K562 (cell line): ENCODE measurements at regions not wholly inside any gene's neighbourhood (a gene's known extent, or its start where the extent isn't known, plus 50 kb on each side); places are given as distances from the start of the nearest gene placed in this dataset.

Experiments used
- ARHGAP35 ChIP-seq: fragments of 450-650 bp; IDR thresholded peaks from 2 replicates; pipeline ENCODE4 v1.6.1; 2018; ENCODE audit not compliant: partially characterized antibody
- CREB5 ChIP-seq: fragments of 250-450 bp; sonication (Bioruptor Pico); IDR thresholded peaks from 2 replicates; pipeline ENCODE4 v1.5.0; 2020; ENCODE audit warnings: mild to moderate bottlenecking
- CUX1 ChIP-seq: fragments of 200-800 bp; sonication (Bioruptor generic); IDR thresholded peaks from 2 replicates; pipeline ENCODE4 v1.6.1; 2016; ENCODE audit warnings: missing genetic modification characterization, missing compliant biosample characterization
- DNMT1 ChIP-seq: fragments of 450-650 bp; IDR thresholded peaks from 2 replicates; pipeline ENCODE4 v1.6.1; 2016; ENCODE audit warnings: antibody characterized with exemption, mild to moderate bottlenecking
- KLF13 ChIP-seq: fragments of 450-650 bp; IDR thresholded peaks from 2 replicates; pipeline ENCODE4 v1.6.1; 2016; ENCODE audit warnings: missing genetic modification characterization, low read depth, mild to moderate bottlenecking, missing compliant biosample characterization, moderate library complexity, borderline replicate concordance
- MAFK ChIP-seq: IDR thresholded peaks from 2 replicates; pipeline ENCODE4 v1.6.1; 2011; ENCODE audit warnings: low read length, improper control_type of control experiment
- NR0B1 ChIP-seq: fragments of 450-650 bp; IDR thresholded peaks from one replicate; pipeline ENCODE4 v1.6.1; 2018; ENCODE audit warnings: mild to moderate bottlenecking, moderate library complexity; ENCODE audit not compliant: partially characterized antibody
- PHF20 ChIP-seq: fragments of 450-650 bp; IDR thresholded peaks from 2 replicates; pipeline ENCODE4 v1.6.1; 2018; ENCODE audit not compliant: partially characterized antibody
- RAD51 ChIP-seq: fragments of 450-650 bp; IDR thresholded peaks from 2 replicates; pipeline ENCODE4 v1.7.1; 2016; ENCODE audit warnings: low read depth, mild to moderate bottlenecking, borderline replicate concordance
- RBM25 ChIP-seq: fragments of 200-400 bp; formaldehyde crosslinking; IDR thresholded peaks from 2 replicates; pipeline ENCODE4 v1.6.1; 2018; ENCODE audit warnings: low read length, low read depth, moderate library complexity; ENCODE audit not compliant: severe bottlenecking
- RNF219 ChIP-seq: fragments of 250-450 bp; sonication (Bioruptor Pico); IDR thresholded peaks from 2 replicates; pipeline ENCODE4 v1.5.0; 2022; ENCODE audit warnings: mild to moderate bottlenecking
- SP2 ChIP-seq: IDR thresholded peaks from 2 replicates; pipeline ENCODE4 v1.6.1; 2011; ENCODE audit warnings: mild to moderate bottlenecking, low read depth, low read length, moderate library complexity; ENCODE audit not compliant: poor library complexity, severe bottlenecking; ENCODE audit errors: extremely low read depth
- TF ChIP-seq, protein P1 (sequence below), 2 experiments: IDR thresholded peaks in 1 of 2; conservative IDR thresholded peaks in 1 of 2; 2 replicates each; pipeline ENCODE4 v1.6.1; 2016; ENCODE audit warnings: low read depth in 2 of 2, mild to moderate bottlenecking in 1 of 2, missing compliant biosample characterization in 1 of 2, missing genetic modification characterization in 1 of 2, moderate library complexity in 1 of 2

DNA sequence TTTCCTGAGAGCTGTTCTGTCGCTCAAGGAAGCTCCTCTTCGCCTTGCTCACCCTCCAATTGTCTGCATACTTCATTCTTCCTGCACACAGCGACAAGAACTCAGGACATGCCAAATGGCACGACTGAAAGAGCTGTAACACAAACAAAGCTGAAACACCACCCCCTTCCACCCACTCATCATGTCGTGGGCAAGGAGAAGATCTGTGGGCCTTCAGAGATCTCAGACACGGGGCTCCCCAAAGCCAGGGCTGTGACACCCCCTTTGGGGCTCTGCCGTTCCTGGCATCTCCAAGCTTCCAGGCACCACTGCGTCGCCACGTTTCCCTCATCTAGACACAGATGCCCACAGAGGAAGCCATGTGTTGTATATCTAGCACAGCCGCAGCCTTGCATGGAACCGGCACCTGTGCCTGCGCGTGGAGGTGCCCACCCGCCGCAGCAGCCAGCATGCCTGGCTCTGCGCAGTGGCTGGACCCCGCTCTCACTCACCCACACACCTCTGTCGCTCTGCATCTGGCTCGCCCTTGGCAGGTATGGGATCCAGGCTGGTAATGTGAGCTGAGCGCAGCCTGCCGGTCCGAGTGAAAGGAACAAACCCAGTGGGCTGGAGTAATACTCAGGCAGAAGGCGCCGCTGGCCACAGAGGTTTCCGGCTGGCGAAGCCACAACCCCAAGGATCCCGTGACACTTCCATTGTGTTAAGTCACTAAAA, 676.4 kb upstream of the INTU start (continued):
- no peak for TF ChIP-seq RNF219 (CRISPR knock-in tag)
- TF ChIP-seq PHF20: no peak
- no peak for TF ChIP-seq NR0B1
- no peak for TF ChIP-seq ARHGAP35
- TF ChIP-seq, protein P1, sequence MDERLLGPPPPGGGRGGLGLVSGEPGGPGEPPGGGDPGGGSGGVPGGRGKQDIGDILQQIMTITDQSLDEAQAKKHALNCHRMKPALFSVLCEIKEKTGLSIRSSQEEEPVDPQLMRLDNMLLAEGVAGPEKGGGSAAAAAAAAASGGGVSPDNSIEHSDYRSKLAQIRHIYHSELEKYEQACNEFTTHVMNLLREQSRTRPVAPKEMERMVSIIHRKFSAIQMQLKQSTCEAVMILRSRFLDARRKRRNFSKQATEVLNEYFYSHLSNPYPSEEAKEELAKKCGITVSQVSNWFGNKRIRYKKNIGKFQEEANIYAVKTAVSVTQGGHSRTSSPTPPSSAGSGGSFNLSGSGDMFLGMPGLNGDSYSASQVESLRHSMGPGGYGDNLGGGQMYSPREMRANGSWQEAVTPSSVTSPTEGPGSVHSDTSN (CRISPR knock-in tag; IDR thresholded peaks at IDR 0.05; ENCODE audit: low read depth): no peak
- TF ChIP-seq, protein P1 (tag; conservative IDR thresholded peaks at IDR 0.05; ENCODE audit: low read depth): no peak
- TF ChIP-seq RBM25: no peak
- TF ChIP-seq CREB5 (CRISPR knock-in tag): no peak
- TF ChIP-seq SP2: no peak
- no peak for TF ChIP-seq DNMT1
- no peak for TF ChIP-seq MAFK
- no peak for TF ChIP-seq KLF13 (tag)
- TF ChIP-seq CUX1: no peak
- TF ChIP-seq RAD51: no peak
